PFSK-1 (cell line): ENCODE measurements at regions not wholly inside any gene's neighbourhood (a gene's known extent, or its start where the extent isn't known, plus 50 kb on each side); places are given as distances from the start of the nearest gene placed in this dataset.

Experiments
- FOXP2 ChIP-seq: optimal IDR thresholded peaks from 2 replicates; pipeline ENCODE3; 2011; ENCODE audit warnings: borderline replicate concordance, control low read depth, inconsistent platforms; ENCODE audit not compliant: insufficient read depth; ENCODE audit errors: extremely low read length, extremely low read depth
- POLR2AphosphoS5 ChIP-seq: IDR thresholded peaks from 2 replicates; pipeline ENCODE4 v1.6.1; 2012; ENCODE audit warnings: low read depth, mild to moderate bottlenecking, control low read depth, low read length, moderate library complexity
- SIN3A ChIP-seq: IDR thresholded peaks from 2 replicates; pipeline ENCODE4 v1.6.1; 2012; ENCODE audit warnings: mild to moderate bottlenecking, low read length, moderate library complexity, borderline replicate concordance; ENCODE audit not compliant: insufficient read depth
- TAF1 ChIP-seq: IDR thresholded peaks from 2 replicates; pipeline ENCODE4 v1.6.1; 2012; ENCODE audit warnings: low read length, control low read depth, borderline replicate concordance; ENCODE audit not compliant: insufficient read depth
- TF ChIP-seq, protein P1 (sequence below), 2 experiments: IDR thresholded peaks; 2 replicates each; pipeline versions ENCODE4 v1.6.1 to v1.8.0; 2011 to 2012; ENCODE audit warnings: low read depth in 2 of 2, low read length in 2 of 2, control low read depth in 1 of 2, inconsistent platforms in 1 of 2, mild to moderate bottlenecking in 1 of 2, moderate library complexity in 1 of 2; ENCODE audit not compliant: insufficient read depth in 1 of 2

DNA sequence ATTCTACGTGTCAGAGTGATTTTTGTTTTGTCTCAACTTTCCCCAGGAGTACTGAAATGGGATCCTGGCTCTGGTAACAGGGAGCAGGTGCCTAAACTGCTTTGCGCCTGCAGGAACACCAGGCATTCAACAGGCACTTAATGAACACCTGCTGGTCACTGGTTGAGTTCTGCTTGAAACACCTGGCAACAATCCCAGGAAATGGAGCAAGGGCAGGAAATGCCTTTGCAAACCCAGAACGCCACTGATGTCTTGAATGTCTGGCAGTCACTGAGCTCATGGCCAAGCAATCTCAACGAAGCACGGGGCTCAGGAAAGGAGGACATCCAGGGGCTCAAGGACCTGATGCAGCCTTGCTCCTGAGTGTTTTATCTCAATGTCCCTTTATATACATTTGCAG lies 360.0 kb upstream of the RAB6C start:
- TF ChIP-seq POLR2AphosphoS5 (no peak), TAF1 (no peak), FOXP2 (no peak), SIN3A (no peak)
- TF ChIP-seq, protein P1, sequence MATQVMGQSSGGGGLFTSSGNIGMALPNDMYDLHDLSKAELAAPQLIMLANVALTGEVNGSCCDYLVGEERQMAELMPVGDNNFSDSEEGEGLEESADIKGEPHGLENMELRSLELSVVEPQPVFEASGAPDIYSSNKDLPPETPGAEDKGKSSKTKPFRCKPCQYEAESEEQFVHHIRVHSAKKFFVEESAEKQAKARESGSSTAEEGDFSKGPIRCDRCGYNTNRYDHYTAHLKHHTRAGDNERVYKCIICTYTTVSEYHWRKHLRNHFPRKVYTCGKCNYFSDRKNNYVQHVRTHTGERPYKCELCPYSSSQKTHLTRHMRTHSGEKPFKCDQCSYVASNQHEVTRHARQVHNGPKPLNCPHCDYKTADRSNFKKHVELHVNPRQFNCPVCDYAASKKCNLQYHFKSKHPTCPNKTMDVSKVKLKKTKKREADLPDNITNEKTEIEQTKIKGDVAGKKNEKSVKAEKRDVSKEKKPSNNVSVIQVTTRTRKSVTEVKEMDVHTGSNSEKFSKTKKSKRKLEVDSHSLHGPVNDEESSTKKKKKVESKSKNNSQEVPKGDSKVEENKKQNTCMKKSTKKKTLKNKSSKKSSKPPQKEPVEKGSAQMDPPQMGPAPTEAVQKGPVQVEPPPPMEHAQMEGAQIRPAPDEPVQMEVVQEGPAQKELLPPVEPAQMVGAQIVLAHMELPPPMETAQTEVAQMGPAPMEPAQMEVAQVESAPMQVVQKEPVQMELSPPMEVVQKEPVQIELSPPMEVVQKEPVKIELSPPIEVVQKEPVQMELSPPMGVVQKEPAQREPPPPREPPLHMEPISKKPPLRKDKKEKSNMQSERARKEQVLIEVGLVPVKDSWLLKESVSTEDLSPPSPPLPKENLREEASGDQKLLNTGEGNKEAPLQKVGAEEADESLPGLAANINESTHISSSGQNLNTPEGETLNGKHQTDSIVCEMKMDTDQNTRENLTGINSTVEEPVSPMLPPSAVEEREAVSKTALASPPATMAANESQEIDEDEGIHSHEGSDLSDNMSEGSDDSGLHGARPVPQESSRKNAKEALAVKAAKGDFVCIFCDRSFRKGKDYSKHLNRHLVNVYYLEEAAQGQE (IDR thresholded peaks at IDR 0.05; ENCODE audit: insufficient read depth in 1 of 2, low read depth in 2 of 2, low read length in 2 of 2), result no peak

DNA sequence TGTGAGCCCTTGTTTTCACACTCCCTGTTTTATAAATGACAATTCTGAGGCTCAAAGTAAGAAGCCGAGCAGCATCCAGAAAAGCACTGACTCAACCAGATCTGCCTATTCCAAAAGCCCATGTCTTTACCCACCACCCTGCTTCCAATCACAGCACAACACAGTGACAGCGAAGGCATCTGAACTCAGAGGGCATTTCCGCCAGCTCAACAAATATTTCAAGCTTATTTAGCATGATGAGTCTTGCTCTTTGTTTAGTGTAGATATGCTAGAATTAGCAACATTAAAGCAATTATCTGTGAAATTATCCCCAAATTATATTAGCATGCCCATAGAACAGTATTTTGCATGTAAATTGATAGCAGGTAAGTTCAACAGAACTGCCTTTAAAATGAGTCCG lies 359.1 kb upstream of the RAB6C start:
- no peak for TF ChIP-seq SIN3A
- TF ChIP-seq POLR2AphosphoS5, result no peak
- TF ChIP-seq, protein P1 (IDR thresholded peaks at IDR 0.05; ENCODE audit: insufficient read depth in 1 of 2, low read depth in 2 of 2, low read length in 2 of 2), result no peak
- TF ChIP-seq TAF1, result no peak
- no peak for TF ChIP-seq FOXP2

DNA sequence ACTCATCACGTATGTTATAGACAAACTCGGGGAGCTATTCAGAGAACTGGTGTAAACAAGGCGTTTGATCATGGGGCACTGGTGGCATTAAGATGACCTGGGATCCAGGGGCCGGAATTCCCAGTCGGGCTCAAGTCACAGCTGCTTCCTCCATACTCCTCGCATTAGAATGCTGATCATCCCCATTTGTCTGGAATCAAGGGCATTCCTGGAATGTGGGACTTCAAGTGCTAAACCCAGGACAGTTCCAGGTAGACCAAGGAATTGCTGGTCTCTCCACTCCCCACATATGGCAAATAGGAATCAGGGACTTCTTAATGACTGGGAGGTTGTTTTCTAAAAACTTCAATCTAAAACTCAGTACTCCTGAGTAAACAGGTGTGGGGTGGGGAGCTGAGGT lies 355.7 kb upstream of the RAB6C start:
- no peak for TF ChIP-seq POLR2AphosphoS5
- TF ChIP-seq FOXP2, result no peak
- TF ChIP-seq SIN3A, result no peak
- TF ChIP-seq, protein P1 (IDR thresholded peaks at IDR 0.05; ENCODE audit: insufficient read depth in 1 of 2, low read depth in 2 of 2, low read length in 2 of 2), result no peak
- no peak for TF ChIP-seq TAF1

DNA sequence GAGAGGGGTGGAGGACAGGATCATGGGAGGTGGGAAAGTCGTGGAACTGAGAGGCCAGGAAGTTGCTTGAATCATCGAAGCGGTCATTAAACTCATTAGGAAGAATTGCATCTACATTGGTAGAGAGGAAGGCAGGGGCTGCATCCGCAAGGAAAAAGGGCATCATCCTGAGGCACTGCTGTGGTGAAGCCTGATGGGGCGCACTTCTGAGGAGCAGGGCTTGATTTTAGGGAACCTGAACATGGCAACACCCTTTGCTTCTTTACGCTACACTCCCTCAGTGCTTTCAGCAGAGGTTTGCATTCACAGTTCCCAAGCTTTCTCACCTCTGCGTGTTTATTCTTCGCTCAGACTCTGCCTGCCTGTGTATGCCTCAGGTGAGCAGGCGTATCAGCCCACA lies 352.0 kb upstream of the RAB6C start:
- TF ChIP-seq, protein P1 (IDR thresholded peaks at IDR 0.05; ENCODE audit: insufficient read depth in 1 of 2, low read depth in 2 of 2, low read length in 2 of 2), result no peak
- TF ChIP-seq TAF1 (no peak), SIN3A (no peak), POLR2AphosphoS5 (no peak), FOXP2 (no peak)

DNA sequence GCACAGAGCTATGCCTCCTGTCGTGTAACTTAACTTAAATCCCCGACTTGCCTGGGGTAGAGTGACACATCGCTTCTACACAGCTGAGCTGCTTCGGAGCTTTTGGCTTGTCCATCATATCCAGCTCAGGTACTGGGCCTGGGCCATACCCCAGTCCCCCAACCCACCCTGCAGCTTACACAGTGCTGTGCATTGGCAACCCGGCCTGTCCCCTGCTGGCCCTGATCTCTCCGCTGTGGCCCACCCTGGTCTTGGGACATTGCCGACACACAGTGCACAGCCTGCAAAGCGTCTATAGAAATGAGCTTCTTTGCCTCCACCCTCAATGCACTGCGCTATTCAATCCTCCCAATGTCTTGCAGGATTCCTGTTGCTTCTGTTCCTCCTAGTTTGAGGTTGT lies 342.8 kb upstream of the RAB6C start:
- TF ChIP-seq POLR2AphosphoS5, result no peak
- no peak for TF ChIP-seq SIN3A
- TF ChIP-seq, protein P1 (IDR thresholded peaks at IDR 0.05; ENCODE audit: insufficient read depth in 1 of 2, low read depth in 2 of 2, low read length in 2 of 2), result no peak
- no peak for TF ChIP-seq FOXP2
- no peak for TF ChIP-seq TAF1
